ENCODE measurements at regions not wholly inside any gene's neighbourhood (a gene's known extent, or its start where the extent isn't known, plus 50 kb on each side); places are given as distances from the start of the nearest gene placed in this dataset.
"Not testable (repeated sequence)": the region's sequence is repeated elsewhere in the genome, so short reads cannot be mapped to it uniquely, and the experiment has no call there.

GRCh38 chr1:192497214-192497794 is 78.3 kb upstream of the RGS1 start:
- H3K79me2 ChIP-seq (ENCODE audit: control insufficient read depth, insufficient read depth, low read length): no peaks in the 10 kb centered on the region
- DNase-seq (ENCODE audit: low read depth, low spot score): no peak
- no peaks in the 10 kb centered on the region for H3K36me3 ChIP-seq (ENCODE audit: control insufficient read depth in 2 of 2, extremely low read depth in 1 of 2, insufficient read depth in 2 of 2, low read length in 2 of 2)
- intact Hi-C loops (cut with micrococcal nuclease) (no loop called here), dilution Hi-C loops (cut with MboI; ENCODE audit: extremely low pct_ligation_motif_present, low sequenced_read_pairs) (loop anchor here (25.0 kb wide), 2 partner anchors 90 to 315 kb away; partner anchors contain the start of genes RGS1 and RGS2)
- H3K4me2 ChIP-seq (ENCODE audit: insufficient read depth, low read length): no peak overlapping the region
- no peaks in the 10 kb centered on the region for H3K27me3 ChIP-seq (ENCODE audit: control insufficient read depth in 2 of 2, insufficient read depth in 2 of 2, low read length in 2 of 2)
- H4K20me1 ChIP-seq (replicated peaks; ENCODE audit: control insufficient read depth, extremely low read depth, insufficient read depth, low read length): no peaks in the 10 kb centered on the region
- ChIA-PET POLR2A (no interaction called here), CTCF (interaction anchor here (1.3 to 2.6 kb wide), 2 partner anchors 10 to 20 kb away, joined by 4 to 6 read pairs; no protein-coding TSS in a partner anchor)
- TF ChIP-seq POLR2AphosphoS5 (IDR thresholded peaks at IDR 0.05; ENCODE audit: insufficient read depth, low read depth, low read length) (no peak), CTCF (IDR thresholded peaks at IDR 0.05; ENCODE audit: extremely low read depth in 1 of 2, insufficient read depth in 1 of 2, low read depth in 1 of 2, low read length in 2 of 2) (no peak), POLR2A (IDR thresholded peaks at IDR 0.05; ENCODE audit: low read depth, low read length) (no peak), EZH2 (IDR thresholded peaks at IDR 0.05; ENCODE audit: borderline replicate concordance, low read depth, low read length, severe bottlenecking) (no peak), MYC (IDR thresholded peaks at IDR 0.05; ENCODE audit: low read depth, low read length) (no peak), GATA2 (IDR thresholded peaks at IDR 0.05; ENCODE audit: insufficient read depth, insufficient read length, low read depth, low read length) (no peak)
- H2AFZ ChIP-seq (ENCODE audit: low read depth, low read length): no peak overlapping the region
- no peak overlapping the region for H3K4me3 ChIP-seq (replicated peaks in 1 of 3; ENCODE audit: insufficient read depth in 1 of 3, low read depth in 1 of 3, low read length in 3 of 3)
- no TSS peak for BruUV-seq (replicated peaks)
- no peak overlapping the region for H3K27ac ChIP-seq (ENCODE audit: insufficient read depth, low read depth, low read length)
- H3K9ac ChIP-seq (replicated peaks; ENCODE audit: extremely low read depth, insufficient read depth, low read length): no peak overlapping the region
- H3K9me3 ChIP-seq (replicated peaks; ENCODE audit: control insufficient read depth, insufficient read depth, low read length): no peaks in the 10 kb centered on the region
- no peak for FAIRE-seq
- H3K4me1 ChIP-seq (ENCODE audit: control insufficient read depth, extremely low read depth, insufficient read depth, low read length): no peaks in the 10 kb centered on the region
- H3K9me1 ChIP-seq (replicated peaks; ENCODE audit: control insufficient read depth, extremely low read depth, insufficient read depth, low read length): no peaks in the 10 kb centered on the region

GRCh38 chr1:192498092-192498491 is 77.5 kb upstream of the RGS1 start:
- POLR2A ChIA-PET: not testable (repeated sequence)
- dilution Hi-C loops (cut with MboI; ENCODE audit: extremely low pct_ligation_motif_present, low sequenced_read_pairs): loop anchor here (25.0 kb wide), 2 partner anchors 89 to 314 kb away; partner anchors contain the start of genes RGS1 and RGS2

GRCh38 chr1:192499061-192499581 is 76.5 kb upstream of the RGS1 start:
- H3K4me3 ChIP-seq (replicated peaks in 1 of 3; ENCODE audit: insufficient read depth in 1 of 3, low read depth in 1 of 3, low read length in 3 of 3); H3K9ac ChIP-seq (replicated peaks; ENCODE audit: extremely low read depth, insufficient read depth, low read length); POLR2A ChIA-PET; H3K27ac ChIP-seq (ENCODE audit: insufficient read depth, low read depth, low read length); intact Hi-C loops (cut with micrococcal nuclease); H3K4me1 ChIP-seq (ENCODE audit: control insufficient read depth, extremely low read depth, insufficient read depth, low read length); H3K9me3 ChIP-seq (replicated peaks; ENCODE audit: control insufficient read depth, insufficient read depth, low read length); DNase-seq (ENCODE audit: low read depth, low spot score); BruUV-seq (replicated peaks); H3K79me2 ChIP-seq (ENCODE audit: control insufficient read depth, insufficient read depth, low read length); H3K9me1 ChIP-seq (replicated peaks; ENCODE audit: control insufficient read depth, extremely low read depth, insufficient read depth, low read length); H2AFZ ChIP-seq (ENCODE audit: low read depth, low read length); H3K4me2 ChIP-seq (ENCODE audit: insufficient read depth, low read length); H3K27me3 ChIP-seq (ENCODE audit: control insufficient read depth in 2 of 2, insufficient read depth in 2 of 2, low read length in 2 of 2); FAIRE-seq; H3K36me3 ChIP-seq (ENCODE audit: control insufficient read depth in 2 of 2, extremely low read depth in 1 of 2, insufficient read depth in 2 of 2, low read length in 2 of 2); H4K20me1 ChIP-seq (replicated peaks; ENCODE audit: control insufficient read depth, extremely low read depth, insufficient read depth, low read length): not testable (repeated sequence)
- dilution Hi-C loops (cut with MboI; ENCODE audit: extremely low pct_ligation_motif_present, low sequenced_read_pairs): loop anchor here (25.0 kb wide), 2 partner anchors 88 to 313 kb away; partner anchors contain the start of genes RGS1 and RGS2
- CTCF ChIA-PET: interaction anchor here (2.6 kb wide), 1 partner anchor 22 kb away, joined by 6 read pairs; no protein-coding TSS in a partner anchor

More at GRCh38 chr1:192498092-192498491, 77.5 kb upstream of the RGS1 start:
- H3K79me2 ChIP-seq (ENCODE audit: control insufficient read depth, insufficient read depth, low read length); H3K36me3 ChIP-seq (ENCODE audit: control insufficient read depth in 2 of 2, extremely low read depth in 1 of 2, insufficient read depth in 2 of 2, low read length in 2 of 2); H3K9ac ChIP-seq (replicated peaks; ENCODE audit: extremely low read depth, insufficient read depth, low read length); H3K9me3 ChIP-seq (replicated peaks; ENCODE audit: control insufficient read depth, insufficient read depth, low read length); H3K27ac ChIP-seq (ENCODE audit: insufficient read depth, low read depth, low read length); H2AFZ ChIP-seq (ENCODE audit: low read depth, low read length); DNase-seq (ENCODE audit: low read depth, low spot score); H3K27me3 ChIP-seq (ENCODE audit: control insufficient read depth in 2 of 2, insufficient read depth in 2 of 2, low read length in 2 of 2); FAIRE-seq; H3K4me2 ChIP-seq (ENCODE audit: insufficient read depth, low read length); H3K4me1 ChIP-seq (ENCODE audit: control insufficient read depth, extremely low read depth, insufficient read depth, low read length); BruUV-seq (replicated peaks); H3K4me3 ChIP-seq (replicated peaks in 1 of 3; ENCODE audit: insufficient read depth in 1 of 3, low read depth in 1 of 3, low read length in 3 of 3); H4K20me1 ChIP-seq (replicated peaks; ENCODE audit: control insufficient read depth, extremely low read depth, insufficient read depth, low read length); H3K9me1 ChIP-seq (replicated peaks; ENCODE audit: control insufficient read depth, extremely low read depth, insufficient read depth, low read length); intact Hi-C loops (cut with micrococcal nuclease): not testable (repeated sequence)
- CTCF ChIA-PET: interaction anchor here (1.3 to 2.6 kb wide), 2 partner anchors 9 to 21 kb away, joined by 4 to 6 read pairs; no protein-coding TSS in a partner anchor

Measured in endothelial cell of umbilical vein (primary cell).